GM19025 (cell line): ENCODE measurements at regions not wholly inside any gene's neighbourhood (a gene's known extent, or its start where the extent isn't known, plus 50 kb on each side); places are given as distances from the start of the nearest gene placed in this dataset.
"Not testable (repeated sequence)": the region's sequence is repeated elsewhere in the genome, so short reads cannot be mapped to it uniquely, and the experiment has no call there.

Experiments
- ATAC-seq: cut with Tn5 transposase; IDR thresholded peaks from one replicate; pipeline ENCODE4 v1.9.1; 2021; ENCODE audit warnings: mild to moderate bottlenecking, low read depth, moderate library complexity; ENCODE audit not compliant: unreplicated experiment

DNA sequence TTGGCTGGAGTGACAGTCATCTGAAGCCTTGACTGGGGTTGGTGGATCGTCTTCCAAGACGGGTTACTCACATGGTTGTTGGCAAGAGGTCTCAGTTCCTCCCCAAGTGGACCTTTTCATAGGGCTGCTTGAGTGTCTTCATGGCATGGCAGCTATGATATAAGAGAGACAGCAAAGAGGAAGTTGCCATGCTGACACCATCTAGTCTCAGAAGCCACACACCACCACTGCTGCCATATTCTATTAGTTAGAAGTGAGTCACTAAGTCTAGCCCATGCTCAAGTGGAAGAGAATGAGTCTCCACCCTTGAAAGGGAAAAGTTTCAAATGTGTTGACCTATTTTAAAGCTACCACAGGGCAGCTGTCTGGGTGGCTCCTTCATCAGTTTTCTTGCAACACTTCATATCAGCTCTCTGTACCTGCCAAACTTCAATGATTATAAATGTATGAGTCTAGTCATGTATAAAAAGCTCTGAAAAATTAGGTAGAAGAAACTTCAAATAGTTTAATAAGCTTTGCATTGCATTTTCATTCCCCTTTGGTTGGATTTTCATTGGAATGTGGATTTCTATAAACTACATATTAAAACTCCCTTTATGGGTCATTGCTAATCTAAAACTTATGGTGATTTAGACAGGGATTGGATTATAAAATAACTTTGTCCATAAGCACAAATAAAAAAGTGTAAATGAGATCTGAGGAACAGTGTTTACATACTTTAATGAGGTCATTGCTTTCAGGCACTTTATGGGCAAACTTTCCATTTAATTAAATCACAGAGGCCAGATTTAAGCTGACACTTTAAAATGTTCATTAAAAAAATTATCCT lies 68.0 kb upstream of the ATXN3L start:
- no peak for ATAC-seq

DNA sequence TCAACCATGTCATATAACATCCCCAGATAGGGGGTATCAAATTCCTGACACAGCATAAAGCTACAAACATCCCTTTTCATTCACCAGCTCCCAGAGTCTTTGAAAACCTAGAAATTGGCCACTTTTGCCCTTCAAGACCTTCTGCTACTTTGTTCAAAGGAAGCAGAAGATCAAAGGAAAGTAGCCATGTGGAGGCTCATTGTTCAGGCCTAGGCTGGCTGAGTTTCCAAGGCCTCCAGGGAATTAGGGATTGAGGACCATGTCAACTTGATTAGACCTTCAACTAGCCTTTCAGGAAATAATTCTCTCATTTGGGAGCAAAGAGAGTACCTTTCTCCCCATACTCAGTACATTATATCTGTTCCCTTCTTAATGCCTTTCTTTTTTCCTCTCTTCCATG lies 66.8 kb upstream of the ATXN3L start:
- no peak for ATAC-seq

DNA sequence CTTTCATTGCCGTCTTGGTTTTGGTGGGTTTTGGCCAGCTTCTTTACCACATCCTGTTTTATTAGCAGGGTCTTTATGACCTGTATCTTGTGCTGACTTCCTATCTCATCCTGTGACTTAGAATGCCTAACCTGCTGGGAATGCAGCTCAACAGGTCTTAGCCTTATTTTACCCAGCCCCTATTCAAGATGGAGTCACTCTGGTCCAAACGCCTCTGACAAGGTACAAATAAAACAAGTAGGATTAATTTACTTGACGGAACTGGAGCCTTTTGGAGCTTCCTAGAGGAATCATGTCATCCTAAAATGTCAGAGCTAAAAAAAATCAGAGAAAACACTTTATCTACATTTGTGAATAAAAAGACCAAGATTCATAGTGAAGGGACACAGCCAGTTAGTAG lies 66.2 kb upstream of the ATXN3L start:
- no peak for ATAC-seq

DNA sequence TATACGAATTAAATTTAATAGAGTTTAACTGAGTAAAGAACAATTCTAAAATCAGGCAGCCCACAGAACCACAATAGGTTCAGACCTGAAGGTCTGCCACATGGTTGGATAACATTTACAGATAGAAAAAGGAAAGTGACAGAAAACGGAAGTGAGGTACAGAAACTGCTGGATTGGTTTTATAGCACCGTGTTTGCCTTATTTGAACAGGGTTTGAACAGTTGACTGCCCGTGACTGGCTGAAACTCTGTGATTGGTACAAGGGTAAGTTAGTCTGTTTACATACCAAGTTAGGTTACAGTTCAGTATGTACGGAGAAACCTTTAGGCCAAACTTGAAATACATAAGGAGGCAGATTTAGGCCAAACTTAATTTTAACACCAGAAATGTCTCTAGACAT lies 64.1 kb upstream of the ATXN3L start:
- ATAC-seq: no peak

DNA sequence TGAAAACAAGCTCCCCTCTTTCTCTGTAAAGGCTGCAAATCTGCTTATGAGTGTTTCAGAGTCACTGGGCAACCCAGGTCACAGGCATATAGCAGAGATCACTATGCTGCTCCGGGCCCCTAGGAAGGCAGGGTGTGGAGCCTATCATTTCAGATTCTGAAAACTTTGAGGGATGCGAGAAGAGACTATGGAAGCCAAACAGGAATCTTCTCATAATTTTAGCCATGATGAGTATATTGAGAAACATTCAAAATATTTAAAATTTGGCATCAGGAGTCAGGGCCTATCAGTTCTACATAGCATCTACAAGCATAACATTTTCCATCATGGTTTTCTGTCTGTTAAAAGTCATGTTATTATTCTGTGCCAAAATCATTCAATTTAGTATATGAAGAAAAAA lies 61.7 kb upstream of the ATXN3L start:
- no peak for ATAC-seq

DNA sequence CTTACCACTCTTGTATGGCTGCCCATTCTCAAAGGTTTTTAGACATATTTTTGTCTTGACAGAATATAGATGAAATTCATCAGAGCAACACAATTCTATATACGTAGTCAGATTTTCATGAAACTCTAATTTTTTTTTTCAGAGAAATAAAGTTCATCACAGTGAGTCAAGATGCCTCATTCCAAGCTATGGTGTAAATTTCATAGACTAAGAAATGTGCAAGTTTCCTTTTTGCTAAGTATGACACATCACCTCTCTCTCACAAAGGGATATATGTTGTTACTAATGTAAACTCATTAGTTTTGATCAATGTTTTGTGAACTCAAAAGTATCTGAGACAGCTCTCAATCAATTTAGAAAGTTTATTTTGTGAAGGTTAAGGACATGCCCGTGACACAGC lies 60.4 kb upstream of the ATXN3L start:
- no peak for ATAC-seq

DNA sequence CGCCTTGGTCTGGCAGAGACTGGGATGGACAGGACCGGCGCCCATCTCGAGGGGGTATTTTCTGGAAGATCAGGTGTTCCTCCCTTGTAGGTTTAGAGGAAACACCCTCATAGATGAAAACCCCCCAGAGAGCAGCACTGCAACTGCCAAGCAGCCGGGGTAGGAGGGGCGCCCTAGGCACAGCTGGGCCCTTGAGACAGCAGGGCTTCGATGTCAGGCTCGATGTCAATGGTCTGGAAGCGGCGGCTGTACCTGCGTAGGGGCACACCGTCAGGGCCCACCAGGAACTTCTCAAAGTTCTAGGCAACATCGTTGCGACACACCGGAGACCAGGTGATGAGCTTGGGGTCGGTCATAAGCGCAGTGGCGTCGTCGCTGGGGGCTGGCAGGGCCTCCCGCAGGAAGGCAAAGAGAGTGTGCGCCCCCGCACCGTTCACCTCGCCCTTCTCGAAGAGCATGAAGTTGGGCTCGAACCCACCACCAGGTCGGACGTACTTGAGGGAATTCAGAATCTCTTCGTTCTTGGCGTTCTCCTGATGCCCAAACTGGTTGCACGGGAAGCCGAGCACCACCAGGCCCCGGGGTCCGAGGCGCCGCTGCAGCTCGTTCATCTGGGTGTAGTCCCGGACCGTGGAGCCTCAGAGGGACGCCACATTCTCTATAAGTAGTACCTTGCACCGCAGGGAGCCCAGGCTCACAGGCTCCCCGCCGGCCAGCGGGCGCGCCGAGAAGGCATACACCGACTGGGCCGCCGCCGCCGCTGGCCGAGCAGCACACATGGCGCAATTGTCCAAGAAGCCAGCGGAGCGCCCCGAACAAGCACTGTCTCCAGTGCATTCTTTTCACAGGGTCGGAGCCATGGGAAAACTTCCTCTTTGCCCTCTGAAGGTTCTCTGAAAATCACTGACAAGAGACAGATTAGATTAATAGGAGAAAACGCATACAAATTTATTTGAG lies 59.0 kb upstream of the ATXN3L start:
- ATAC-seq: not testable (repeated sequence)

DNA sequence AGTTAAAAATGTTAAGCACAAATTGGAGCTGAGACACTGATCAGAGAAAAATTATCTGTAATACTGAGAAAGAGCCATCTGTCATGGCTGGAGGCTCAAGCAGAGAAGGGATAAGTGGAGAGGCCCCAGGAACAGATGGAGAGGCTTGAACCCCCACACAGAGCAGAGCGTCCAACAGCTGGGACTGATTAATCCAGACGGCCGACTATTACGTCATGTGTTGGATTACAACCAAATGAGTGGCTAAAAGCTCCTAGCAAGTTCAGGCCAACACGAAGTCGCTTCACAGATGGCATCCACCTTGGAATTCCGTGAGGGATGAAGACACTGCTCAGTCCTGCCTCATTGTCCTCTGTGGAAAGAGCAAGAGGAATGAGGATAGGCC lies 57.7 kb upstream of the ATXN3L start:
- ATAC-seq: no peak

DNA sequence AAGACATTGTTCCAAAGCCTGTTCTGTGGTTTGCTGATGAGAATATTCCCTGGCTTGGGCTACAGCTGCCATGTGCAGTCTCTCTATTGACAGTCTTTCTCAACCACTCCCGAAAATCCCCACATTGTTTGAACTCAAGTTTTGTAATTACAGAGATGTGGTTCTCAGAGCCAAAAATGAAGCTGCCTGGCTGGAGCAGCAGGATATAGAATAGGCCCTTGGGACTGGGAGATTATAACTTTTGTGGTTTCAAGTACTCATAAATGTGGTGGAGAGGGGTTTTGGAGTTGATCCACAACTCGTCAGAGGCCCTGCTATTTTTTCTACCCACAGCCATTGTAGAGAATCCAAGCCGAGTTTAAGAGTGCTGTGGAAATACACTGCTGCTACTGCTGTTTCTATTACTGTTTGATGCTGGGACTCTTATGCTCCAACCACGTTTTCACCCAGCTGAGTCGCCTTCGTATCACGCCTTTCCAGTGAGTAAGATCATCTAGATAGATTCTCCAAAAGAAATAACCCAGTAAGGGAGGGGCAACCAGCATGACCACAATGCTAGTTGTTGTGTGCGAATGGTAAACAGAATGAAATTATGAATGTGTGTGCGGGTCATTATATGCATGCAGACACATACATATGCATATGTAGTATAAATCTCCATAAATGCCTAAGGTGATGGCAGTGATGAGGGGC lies 57.1 kb upstream of the ATXN3L start:
- no peak for ATAC-seq

DNA sequence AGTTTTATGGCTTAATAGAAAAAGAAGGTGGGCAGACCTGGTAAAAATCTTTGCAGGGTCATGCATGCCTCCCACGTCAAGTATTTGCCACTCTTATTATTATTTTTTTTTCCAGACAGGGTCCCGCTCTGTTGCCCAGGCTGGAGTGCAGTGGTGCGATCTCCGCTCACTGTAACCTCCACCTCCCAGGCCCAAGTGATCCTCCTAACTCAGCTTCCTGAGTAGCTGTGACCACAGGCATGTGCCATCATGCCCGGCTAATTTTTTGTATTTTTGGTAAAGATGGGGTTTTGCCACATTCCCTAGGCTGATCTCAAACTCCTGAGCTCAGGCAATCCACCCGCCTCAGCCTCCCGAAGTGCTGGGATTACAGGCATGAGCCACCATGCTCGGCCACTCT lies 55.7 kb upstream of the ATXN3L start:
- not testable (repeated sequence) for ATAC-seq

DNA sequence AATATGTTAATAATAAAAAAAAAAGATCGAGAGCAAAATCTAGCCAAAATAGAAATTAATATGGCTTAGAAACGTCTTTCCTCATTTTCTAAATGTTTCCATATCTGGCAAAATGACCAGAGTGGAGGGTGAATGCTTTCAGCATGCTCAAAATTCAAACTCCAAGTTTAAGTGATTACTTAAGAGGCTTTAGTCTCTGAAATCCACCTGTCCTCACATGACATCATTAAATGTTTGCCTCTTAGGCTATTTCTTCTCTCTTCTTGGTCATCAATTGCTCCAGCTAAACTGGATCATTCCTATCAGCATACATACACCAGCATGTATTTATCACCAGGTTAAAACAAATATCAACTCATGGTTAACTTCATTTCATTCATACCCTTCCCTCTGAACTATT lies 54.5 kb upstream of the ATXN3L start:
- no peak for ATAC-seq

DNA sequence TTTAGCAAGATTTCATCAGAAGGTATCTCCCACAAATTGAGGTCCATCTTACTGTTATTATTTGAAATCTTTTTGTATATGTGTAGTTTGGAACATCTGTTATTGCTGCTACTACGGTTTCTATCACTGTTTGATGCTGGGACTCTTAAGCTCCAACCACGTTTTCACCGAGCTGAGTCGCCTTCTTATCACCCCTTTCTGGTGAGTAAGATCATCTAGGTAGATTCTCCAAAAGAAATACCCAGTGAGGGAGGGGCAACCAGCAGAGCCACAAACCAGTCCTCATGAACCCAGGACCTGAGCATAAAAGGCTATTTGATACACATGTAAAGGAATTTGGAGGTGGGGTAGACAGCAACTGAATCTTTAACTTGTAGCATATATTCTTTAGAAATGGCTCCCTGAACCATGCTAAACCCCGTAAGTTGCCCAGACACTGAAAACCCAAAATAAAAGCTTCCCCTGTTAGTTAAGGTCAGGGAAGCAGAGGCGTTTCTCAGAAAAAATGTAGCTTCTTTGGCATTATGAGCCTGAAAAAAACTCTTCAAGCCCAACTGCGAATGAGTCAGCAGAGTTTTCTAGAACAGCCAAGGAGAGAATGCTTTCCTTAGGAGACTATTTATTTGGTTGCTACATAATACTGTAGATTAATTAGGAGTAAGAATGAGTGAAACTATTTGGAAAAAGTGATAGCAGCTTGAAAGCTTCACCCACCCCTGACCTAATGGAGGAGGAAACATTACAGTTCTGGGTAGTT lies 53.8 kb upstream of the ATXN3L start:
- no peak for ATAC-seq

DNA sequence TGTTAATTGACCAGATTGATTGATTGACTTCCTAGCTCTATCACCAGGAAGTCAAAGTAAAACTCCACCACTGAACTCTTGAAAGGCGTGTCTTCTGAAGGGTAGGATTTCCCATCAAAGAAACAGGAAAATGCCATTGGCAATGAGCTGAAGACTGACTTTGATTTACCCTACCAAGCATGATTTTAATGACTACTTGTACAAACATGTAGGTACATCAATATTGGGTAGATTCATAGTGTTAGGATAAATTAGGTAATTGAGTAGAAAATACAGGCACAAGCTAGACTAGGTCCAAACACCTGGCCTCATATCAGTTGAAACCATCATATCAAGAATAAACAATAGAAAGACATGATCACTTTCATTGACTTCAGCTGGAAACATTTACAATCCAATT lies 53.2 kb upstream of the ATXN3L start:
- ATAC-seq: no peak

DNA sequence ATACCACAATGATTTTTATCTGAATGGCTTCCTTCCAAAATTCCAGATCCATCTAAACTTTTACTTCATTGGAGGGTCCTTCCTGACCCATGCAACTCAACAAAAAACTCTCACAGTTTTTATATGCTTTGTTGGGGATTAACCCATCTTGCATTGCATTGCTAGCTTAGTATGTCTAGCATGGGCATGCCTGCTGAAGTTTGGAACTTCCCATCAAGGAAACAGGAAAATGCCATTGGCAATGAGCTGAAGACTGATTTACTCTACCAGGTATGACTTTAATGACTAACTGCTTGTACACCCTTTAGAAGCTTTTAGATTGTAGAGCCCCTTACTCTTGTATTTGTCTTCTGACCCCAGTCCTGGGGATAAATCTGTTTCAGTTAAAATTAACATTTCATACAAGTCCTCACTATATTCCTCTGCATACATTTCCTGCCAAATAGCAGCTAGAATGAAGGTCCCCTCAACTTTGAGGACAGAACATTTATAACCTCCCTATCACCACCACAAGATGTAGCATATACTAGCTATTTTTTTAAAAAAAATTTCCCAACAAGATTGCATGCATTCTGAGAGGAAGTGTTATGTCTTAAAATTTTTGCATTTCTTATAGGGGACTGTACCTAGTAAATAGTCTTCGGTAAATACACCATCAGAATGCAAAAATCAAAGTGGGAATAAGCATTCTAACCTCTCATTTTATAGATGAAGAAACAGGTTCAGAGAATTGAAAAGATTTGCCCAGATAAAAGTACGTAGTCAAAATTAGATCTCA lies 52.5 kb upstream of the ATXN3L start:
- no peak for ATAC-seq

DNA sequence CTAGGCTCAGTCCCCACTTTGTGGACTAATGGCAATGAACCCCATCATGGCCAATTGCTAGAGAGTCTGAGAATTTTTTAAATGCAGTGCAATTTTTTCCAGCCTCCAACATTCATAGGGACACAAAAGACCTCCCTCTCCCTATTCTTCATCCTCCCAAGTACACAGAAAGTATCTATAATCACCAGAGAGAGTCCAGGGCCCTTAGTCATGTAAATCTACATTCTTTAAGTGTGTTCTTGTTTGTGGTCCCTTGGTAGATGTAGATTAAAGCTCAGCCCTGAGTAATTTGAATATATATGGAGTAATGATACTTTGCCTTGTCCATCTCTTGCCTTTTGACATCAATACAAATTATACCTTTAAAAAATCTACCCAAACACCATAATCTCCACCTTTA lies 51.3 kb upstream of the ATXN3L start:
- no peak for ATAC-seq

DNA sequence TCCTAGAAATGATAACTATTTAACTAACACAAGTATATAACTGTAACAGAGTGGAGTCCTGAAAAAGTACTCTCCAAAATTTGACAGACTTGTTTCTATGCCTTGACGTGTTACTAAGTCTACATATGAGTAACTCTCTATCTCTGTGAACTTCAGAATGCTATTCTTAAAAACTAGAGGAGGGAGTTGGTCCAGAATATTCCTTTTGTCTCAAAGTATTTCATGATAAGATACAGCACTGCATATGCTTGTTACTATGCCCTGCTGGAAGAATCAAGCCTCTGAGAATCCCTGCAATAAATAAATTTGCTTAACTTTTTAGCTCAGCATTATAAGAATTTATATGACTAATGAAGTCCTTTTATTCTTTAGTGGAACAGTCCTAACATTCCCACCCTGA lies 50.9 kb upstream of the ATXN3L start:
- ATAC-seq: no peak
